GM13976 (cell line): ENCODE measurements at regions not wholly inside any gene's neighbourhood (a gene's known extent, or its start where the extent isn't known, plus 50 kb on each side); places are given as distances from the start of the nearest gene placed in this dataset.

Experiments
- DNase-seq: peaks from one replicate; pipeline ENCODE4 v3.0.0; 2012; ENCODE audit warnings: low spot score
- in situ Hi-C: fragments of 300-500 bp; cut with MboI; formaldehyde crosslinking; loops from one replicate; pipeline ENCODE4 v1.12.0; 2022; ENCODE audit warnings: low sequenced_read_pairs, mixed read lengths, inconsistent platforms; ENCODE audit not compliant: unreplicated experiment
- TF ChIP-seq, protein P1 (sequence below): IDR thresholded peaks from 2 replicates; pipeline ENCODE4 v1.5.1; 2012; ENCODE audit warnings: borderline replicate concordance, mild to moderate bottlenecking; ENCODE audit not compliant: insufficient read depth; ENCODE audit errors: extremely low read depth, missing control alignments, control extremely low read depth

DNA sequence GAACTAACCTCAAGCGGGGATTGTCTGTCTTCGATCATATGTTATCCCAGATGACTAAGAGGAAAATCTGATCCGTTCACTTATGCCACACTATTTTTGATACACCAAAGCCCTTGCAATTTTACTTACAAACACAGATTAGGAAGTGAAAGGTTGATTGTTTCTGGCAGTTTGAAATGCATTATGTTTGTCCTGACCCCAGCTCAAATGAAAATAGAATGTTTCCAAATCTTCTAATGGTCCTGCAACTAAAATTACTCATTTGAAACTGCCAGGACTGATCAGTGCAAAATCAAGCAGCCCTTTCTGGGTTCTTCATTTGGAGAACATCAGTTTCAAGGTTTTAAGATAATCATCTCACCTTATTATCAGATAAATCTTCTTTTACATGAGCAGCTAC, 696.7 kb upstream of the WWC1 start:
- DNase-seq = no peak
- in situ Hi-C loops = no loop called here
- TF ChIP-seq, protein P1, sequence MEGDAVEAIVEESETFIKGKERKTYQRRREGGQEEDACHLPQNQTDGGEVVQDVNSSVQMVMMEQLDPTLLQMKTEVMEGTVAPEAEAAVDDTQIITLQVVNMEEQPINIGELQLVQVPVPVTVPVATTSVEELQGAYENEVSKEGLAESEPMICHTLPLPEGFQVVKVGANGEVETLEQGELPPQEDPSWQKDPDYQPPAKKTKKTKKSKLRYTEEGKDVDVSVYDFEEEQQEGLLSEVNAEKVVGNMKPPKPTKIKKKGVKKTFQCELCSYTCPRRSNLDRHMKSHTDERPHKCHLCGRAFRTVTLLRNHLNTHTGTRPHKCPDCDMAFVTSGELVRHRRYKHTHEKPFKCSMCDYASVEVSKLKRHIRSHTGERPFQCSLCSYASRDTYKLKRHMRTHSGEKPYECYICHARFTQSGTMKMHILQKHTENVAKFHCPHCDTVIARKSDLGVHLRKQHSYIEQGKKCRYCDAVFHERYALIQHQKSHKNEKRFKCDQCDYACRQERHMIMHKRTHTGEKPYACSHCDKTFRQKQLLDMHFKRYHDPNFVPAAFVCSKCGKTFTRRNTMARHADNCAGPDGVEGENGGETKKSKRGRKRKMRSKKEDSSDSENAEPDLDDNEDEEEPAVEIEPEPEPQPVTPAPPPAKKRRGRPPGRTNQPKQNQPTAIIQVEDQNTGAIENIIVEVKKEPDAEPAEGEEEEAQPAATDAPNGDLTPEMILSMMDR = no peak

DNA sequence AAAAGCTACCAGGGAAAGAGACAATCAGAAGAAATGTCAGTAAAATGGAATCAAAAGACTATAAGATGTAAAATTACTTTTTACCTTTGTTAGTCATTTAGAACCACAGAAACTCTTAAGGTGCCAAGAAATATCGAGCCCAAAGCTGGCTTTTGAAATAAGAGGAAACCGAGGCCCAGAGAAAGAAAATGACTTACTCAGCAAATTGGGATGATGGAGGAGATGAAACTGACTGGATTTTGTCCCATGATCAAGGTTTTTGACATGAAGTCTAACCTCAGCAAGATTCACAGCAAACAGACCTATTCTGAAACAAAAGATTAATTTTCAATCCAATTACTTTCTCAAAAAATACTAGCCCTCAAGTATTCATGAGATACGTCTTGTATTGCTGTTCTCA, 696.2 kb upstream of the WWC1 start:
- in situ Hi-C loops = no loop called here
- DNase-seq = no peak
- TF ChIP-seq, protein P1 = no peak

DNA sequence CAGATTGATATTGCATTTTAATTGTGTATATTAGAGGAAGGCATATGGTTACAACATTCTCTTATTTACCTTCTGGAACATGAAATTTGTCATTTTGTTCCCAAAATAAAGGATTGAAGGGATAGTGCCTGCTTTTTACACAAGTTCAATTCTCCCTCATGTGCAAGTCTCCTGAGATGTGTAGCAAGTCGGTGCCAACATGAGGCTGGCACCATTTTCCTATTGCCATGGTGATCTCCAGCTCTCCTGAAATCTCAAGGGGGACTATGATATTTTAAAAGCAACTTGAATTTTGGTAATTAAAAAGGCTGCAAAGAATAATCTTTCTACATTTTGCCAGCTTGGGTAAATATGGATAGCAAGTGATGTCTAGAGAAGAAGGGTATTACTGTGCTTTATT, 693.3 kb upstream of the WWC1 start:
- in situ Hi-C loops = no loop called here
- TF ChIP-seq, protein P1 = no peak
- no peak for DNase-seq

DNA sequence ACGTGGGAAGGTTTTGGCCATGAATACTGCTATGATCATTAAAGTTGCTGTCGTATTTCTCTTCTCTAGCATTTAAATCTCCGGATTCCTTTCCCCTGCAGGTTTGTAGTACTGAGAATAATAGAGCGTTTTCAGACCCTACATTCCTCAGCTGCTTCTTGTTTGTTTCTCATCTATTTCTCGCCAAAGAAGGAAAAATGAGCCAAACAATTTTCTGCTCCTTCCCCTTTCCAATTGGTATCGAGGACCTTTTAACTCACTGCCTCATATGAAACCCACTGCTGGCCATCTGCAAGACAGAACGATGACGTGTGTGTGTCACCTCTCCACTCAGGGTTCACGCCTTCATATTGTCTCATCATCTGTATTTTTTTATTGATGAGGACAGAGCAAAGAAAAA, 689.4 kb upstream of the WWC1 start:
- in situ Hi-C loops = no loop called here
- DNase-seq = no peak
- TF ChIP-seq, protein P1 = no peak

DNA sequence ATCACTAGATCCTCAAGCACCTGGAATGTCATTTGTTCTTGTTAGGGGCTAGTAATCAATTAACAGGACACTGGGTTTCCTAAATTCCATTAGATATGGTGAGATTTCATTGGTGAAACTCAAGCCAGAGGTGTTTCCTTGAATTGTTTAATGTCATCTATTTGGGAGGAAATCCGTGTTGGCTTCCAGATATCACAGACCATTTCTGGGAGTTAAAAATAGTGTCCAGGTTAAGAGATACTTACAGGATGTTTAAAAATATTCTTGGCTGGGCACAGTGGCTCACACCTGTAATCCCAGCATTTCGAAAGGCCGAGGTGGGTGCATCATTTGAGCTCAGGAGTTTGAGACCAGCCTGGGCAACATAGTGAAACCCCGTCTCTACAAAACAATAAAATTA, 688.3 kb upstream of the WWC1 start:
- TF ChIP-seq, protein P1 = no peak
- no peak for DNase-seq
- in situ Hi-C loops = no loop called here

DNA sequence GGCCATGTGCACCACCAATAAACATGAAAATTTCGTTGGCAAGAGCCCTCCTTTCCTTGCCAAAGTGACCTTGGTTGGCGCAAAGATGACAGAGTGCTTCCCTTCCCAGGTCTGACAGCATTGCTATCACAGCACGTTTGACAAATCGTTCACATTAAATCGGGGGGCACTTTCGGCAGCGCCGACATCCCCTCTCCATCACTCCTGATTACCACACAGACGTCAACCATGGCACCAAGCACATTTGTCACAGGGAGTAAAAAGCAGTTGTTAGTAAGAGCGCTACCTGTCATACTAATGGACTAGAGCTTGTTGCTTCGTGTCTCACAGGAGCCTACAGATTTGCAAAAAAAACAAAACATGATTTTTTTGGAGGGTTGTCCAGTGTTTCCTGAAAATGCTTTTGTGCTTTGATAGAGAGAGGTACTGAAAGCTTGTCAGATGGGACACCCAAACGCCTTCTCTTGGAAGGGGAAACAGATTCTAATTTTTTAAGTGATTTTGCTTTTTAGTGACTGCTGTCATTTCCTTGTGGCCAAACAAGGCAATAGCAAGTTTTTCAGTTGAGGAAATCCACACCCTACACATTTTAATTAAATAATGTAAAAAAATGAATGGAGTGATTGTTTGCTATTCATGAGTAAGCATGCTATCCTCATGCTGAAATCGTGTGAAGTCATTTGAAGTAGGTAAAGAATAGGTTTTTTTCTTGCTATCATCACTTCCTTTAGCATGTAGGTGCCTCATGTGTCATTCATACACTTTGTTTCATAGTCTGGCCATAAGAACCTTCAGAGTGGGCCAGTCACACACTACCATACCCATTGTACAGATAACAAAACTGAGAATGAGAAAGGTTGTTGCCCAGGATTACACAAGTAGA, 682.8 kb upstream of the WWC1 start:
- no peak for DNase-seq
- TF ChIP-seq, protein P1 = no peak
- in situ Hi-C loops = no loop called here
